HCT116 (cell line): ENCODE measurements at regions not wholly inside any gene's neighbourhood (a gene's known extent, or its start where the extent isn't known, plus 50 kb on each side); places are given as distances from the start of the nearest gene placed in this dataset.

Source experiments
- ATAC-seq: fragments of 200-7000 bp; cut with Tn5 transposase; 2 replicates; pipeline ENCODE4 v1.9.1; 2020; ENCODE audit warnings: mild to moderate bottlenecking, moderate library complexity
- BruUV-seq: library from RNA; stranded (reverse); fragments of 400-500 nt; replicated peaks from 2 replicates; lab custom pipeline; 2021; lab: Mats Ljungman, UMichigan
- CTCF ChIA-PET: fragments of 300-600 bp; sonication (Branson Sonifier 250); formaldehyde crosslinking; loops from one replicate; lab custom pipeline; 2021; ENCODE audit warnings: antibody characterized with exemption; lab: Charles Lee
- POLR2A ChIA-PET: fragments of 300-600, 350-600 bp; sonication (Branson Sonifier 250); formaldehyde crosslinking; loops from one replicate; lab custom pipeline; 2021; ENCODE audit warnings: antibody characterized with exemption; lab: Charles Lee
- RAD21 ChIA-PET, 2 experiments: fragments of 300-600 bp; sonication (Branson Sonifier 250); formaldehyde crosslinking; loops; one replicate each; lab custom pipeline; 2023; ENCODE audit warnings: low total read pairs in 2 of 2; ENCODE audit not compliant: uncharacterized antibody in 2 of 2, unreplicated experiment in 2 of 2, low non-redundant PET in 1 of 2; lab: Charles Lee
- DNase-seq: peaks from one replicate; pipeline ENCODE4 v3.0.0-alpha.2; 2010; ENCODE audit warnings: low read depth, low spot score
- H2AFZ ChIP-seq: fragments of 200-600 bp; shearing (Covaris generic), sonication (generic); 2 replicates; pipeline ENCODE4 v1.6.1; 2017; ENCODE audit warnings: low read depth, mixed run types, mixed read lengths, antibody characterized with exemption, low read length; ENCODE audit not compliant: poor library complexity, severe bottlenecking
- H3K27ac ChIP-seq: 2 replicates; pipeline ENCODE4 v1.5.1; 2012; ENCODE audit warnings: low read depth, low read length
- H3K27me3 ChIP-seq: fragments of 200-600 bp; sonication (generic); 2 replicates; pipeline ENCODE4 v1.6.1; 2016; ENCODE audit warnings: mixed run types, low read length, mixed read lengths; ENCODE audit not compliant: insufficient read depth
- H3K36me3 ChIP-seq, 2 experiments: fragments of 200-500 bp in 1 of 2; fragments of 200-600 bp in 1 of 2; sonication (Bioruptor generic) in 1 of 2; sonication (generic) in 1 of 2; 2 replicates each; pipeline versions ENCODE4 v1.5.1 to v1.6.1; 2014 to 2016; ENCODE audit warnings: low read length in 2 of 2, inconsistent platforms in 1 of 2, mixed read lengths in 1 of 2, mixed run types in 1 of 2; ENCODE audit not compliant: insufficient read depth in 2 of 2, control insufficient read depth in 1 of 2
- H3K4me1 ChIP-seq, 2 experiments: fragments of 200-600 bp in 1 of 2; sonication (generic) in 1 of 2; 2 replicates each; pipeline versions ENCODE4 v1.5.1 to v1.6.1; 2012 to 2017; ENCODE audit warnings: low read length in 2 of 2, inconsistent platforms in 1 of 2, mild to moderate bottlenecking in 1 of 2, mixed read lengths in 1 of 2, mixed run types in 1 of 2, moderate library complexity in 1 of 2; ENCODE audit not compliant: insufficient read depth in 2 of 2, control insufficient read depth in 1 of 2
- H3K4me2 ChIP-seq: fragments of 200-600 bp; sonication (generic); 2 replicates; pipeline ENCODE4 v1.6.1; 2017; ENCODE audit warnings: mixed run types, low read length, mixed read lengths
- H3K4me3 ChIP-seq, 2 experiments: fragments of 200-600 bp in 1 of 2; sonication (generic) in 1 of 2; replicated peaks in 1 of 2; 2 replicates each; pipeline ENCODE4 v1.5.1; 2011 to 2016; ENCODE audit warnings: low read length in 2 of 2, control low read depth in 1 of 2, low read depth in 1 of 2, mild to moderate bottlenecking in 1 of 2, mixed read lengths in 1 of 2, mixed run types in 1 of 2
- H3K79me2 ChIP-seq: fragments of 200-600 bp; sonication (generic); 2 replicates; pipeline ENCODE4 v1.6.1; 2017; ENCODE audit warnings: mild to moderate bottlenecking, mixed run types, low read length, moderate library complexity, mixed read lengths; ENCODE audit not compliant: insufficient read depth
- H3K9ac ChIP-seq: fragments of 200-600 bp; sonication (generic); 2 replicates; pipeline ENCODE4 v1.6.1; 2016; ENCODE audit warnings: low read length, mixed read lengths
- H3K9me2 ChIP-seq: fragments of 200-600 bp; sonication (generic), shearing (Covaris generic); 2 replicates; pipeline ENCODE4 v1.6.1; 2017; ENCODE audit warnings: mixed run types, mild to moderate bottlenecking, moderate library complexity; ENCODE audit not compliant: insufficient read depth
- H3K9me3 ChIP-seq, 2 experiments: fragments of 200-500 bp in 1 of 2; fragments of 200-600 bp in 1 of 2; sonication (Bioruptor generic) in 1 of 2; sonication (generic) in 1 of 2; 2 replicates each; pipeline ENCODE4 v1.6.1; 2014 to 2017; ENCODE audit warnings: low read length in 2 of 2, mixed read lengths in 2 of 2, inconsistent platforms in 1 of 2, low read depth in 1 of 2, mild to moderate bottlenecking in 1 of 2, mixed run types in 1 of 2, moderate library complexity in 1 of 2; ENCODE audit not compliant: control insufficient read depth in 1 of 2, insufficient read depth in 1 of 2
- H4K20me1 ChIP-seq: fragments of 200-600 bp; sonication (generic), shearing (Covaris generic); 2 replicates; pipeline ENCODE4 v1.6.1; 2017; ENCODE audit warnings: mixed run types, mild to moderate bottlenecking, moderate library complexity; ENCODE audit not compliant: insufficient read depth
- EGR1 ChIP-seq: IDR thresholded peaks from 2 replicates; pipeline ENCODE4 v1.6.1; 2012; ENCODE audit warnings: low read depth
- ELF1 ChIP-seq: IDR thresholded peaks from 2 replicates; pipeline ENCODE4 v1.6.1; 2012; ENCODE audit warnings: low read depth, borderline replicate concordance
- EZH2 ChIP-seq: fragments of 200-600 bp; sonication (generic); IDR thresholded peaks from 2 replicates; pipeline ENCODE4 v1.6.1; 2017; ENCODE audit warnings: antibody characterized with exemption, mixed run types
- JUND ChIP-seq: IDR thresholded peaks from 2 replicates; pipeline ENCODE4 v1.6.1; 2012
- POLR2AphosphoS5 ChIP-seq: IDR thresholded peaks from 2 replicates; pipeline ENCODE4 v1.6.1; 2011; ENCODE audit warnings: mild to moderate bottlenecking, low read depth, low read length, moderate library complexity
- RAD21 ChIP-seq: IDR thresholded peaks from 2 replicates; pipeline ENCODE4 v1.6.1; 2012; ENCODE audit warnings: low read depth, mild to moderate bottlenecking
- REST ChIP-seq: IDR thresholded peaks from 2 replicates; pipeline ENCODE4 v1.6.1; 2012; ENCODE audit warnings: low read depth
- SRF ChIP-seq: IDR thresholded peaks from 2 replicates; pipeline ENCODE4 v1.6.1; 2012; ENCODE audit warnings: low read depth
- TCF7L2 ChIP-seq: IDR thresholded peaks from 2 replicates; pipeline ENCODE4 v1.7.0; 2011; ENCODE audit warnings: borderline replicate concordance, inconsistent platforms; ENCODE audit not compliant: insufficient read depth, insufficient read length; ENCODE audit errors: extremely low read depth
- YY1 ChIP-seq: IDR thresholded peaks from 2 replicates; pipeline ENCODE4 v1.6.1; 2011; ENCODE audit warnings: low read length, low read depth, moderate library complexity, mild to moderate bottlenecking; ENCODE audit not compliant: insufficient replicate concordance; ENCODE audit errors: extremely low read depth
- ZBTB33 ChIP-seq: IDR thresholded peaks from 2 replicates; pipeline ENCODE4 v1.6.1; 2011; ENCODE audit warnings: mild to moderate bottlenecking, low read length, moderate library complexity; ENCODE audit not compliant: insufficient replicate concordance; ENCODE audit errors: extremely low read depth
- ZFX ChIP-seq: fragments of 450-650 bp; IDR thresholded peaks from 2 replicates; pipeline ENCODE4 v1.6.1; 2017
- intact Hi-C: fragments of 100-400 bp; cut with micrococcal nuclease; formaldehyde crosslinking; loops from 2 replicates; pipeline ENCODE4 v1.10.0; 2022
- TF ChIP-seq, protein P1 (sequence below): IDR thresholded peaks from 2 replicates; pipeline ENCODE4 v1.6.1; 2012

- Histone ChIP-seq H3K9me3 (no peaks in the 10 kb centered on the region), H3K79me2 (no peaks in the 10 kb centered on the region), H3K4me1 (no peaks in the 10 kb centered on the region), H3K36me3 (no peaks in the 10 kb centered on the region), H4K20me1 (no peaks in the 10 kb centered on the region), H3K4me2 (no peak overlapping the region), H2AFZ (no peak overlapping the region), H3K27me3 (0 out of 2 replicates have a peak, but pooled peaks cover 2% of the 10 kb centered on the region), H3K9me2 (no peaks in the 10 kb centered on the region), H3K4me3 (no peak overlapping the region), H3K27ac (no peak overlapping the region), H3K9ac (no peak overlapping the region)
- TF ChIP-seq ELF1, result no peak
- no peak for TF ChIP-seq SRF
- no peak for TF ChIP-seq ZFX
- TF ChIP-seq TCF7L2, result no peak
- no peak for TF ChIP-seq ZBTB33
- TF ChIP-seq POLR2AphosphoS5, result no peak
- TF ChIP-seq YY1, result no peak
- TF ChIP-seq JUND, result no peak
- no peak for TF ChIP-seq EGR1
- no peak for TF ChIP-seq RAD21
- no peak for TF ChIP-seq EZH2
- TF ChIP-seq, protein P1, sequence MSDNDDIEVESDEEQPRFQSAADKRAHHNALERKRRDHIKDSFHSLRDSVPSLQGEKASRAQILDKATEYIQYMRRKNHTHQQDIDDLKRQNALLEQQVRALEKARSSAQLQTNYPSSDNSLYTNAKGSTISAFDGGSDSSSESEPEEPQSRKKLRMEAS, result no peak
- TF ChIP-seq REST, result no peak
- no TSS peak for BruUV-seq
- POLR2A ChIA-PET, result no interaction called here
- intact Hi-C loops, result no loop called here
- ATAC-seq, result no peak
- CTCF ChIA-PET, result no interaction called here
- no peak for DNase-seq
- RAD21 ChIA-PET, result no interaction called here
These were observed 316.8 kb downstream of the TUSC7 start for GRCh38 chr3:117026401-117026800.
